GM13977 (cell line): ENCODE measurements at regions not wholly inside any gene's neighbourhood (a gene's known extent, or its start where the extent isn't known, plus 50 kb on each side); places are given as distances from the start of the nearest gene placed in this dataset.

Source experiments
- DNase-seq: peaks from one replicate; pipeline ENCODE4 v3.0.0; 2012; ENCODE audit warnings: low spot score
- CTCF ChIP-seq: IDR thresholded peaks from 2 replicates; pipeline ENCODE4 v1.5.1; 2012; ENCODE audit warnings: mild to moderate bottlenecking, control low read depth; ENCODE audit not compliant: insufficient read depth; ENCODE audit errors: extremely low read depth, missing control alignments
- in situ Hi-C: fragments of 300-500 bp; cut with MboI; formaldehyde crosslinking; loops from one replicate; pipeline ENCODE4 v1.12.0; 2022; ENCODE audit warnings: low sequenced_read_pairs, low pct_unique_long_range_greater_than_20kb, mixed read lengths, inconsistent platforms; ENCODE audit not compliant: unreplicated experiment

GRCh38 chr6:66993272-66993671 is 1286.2 kb upstream of the EYS start:
- no peak for DNase-seq
- in situ Hi-C loops = no loop called here
- no peak for TF ChIP-seq CTCF

- DNase-seq = no peak
- TF ChIP-seq CTCF = no peak
- in situ Hi-C loops = no loop called here
These were observed 1285.6 kb upstream of the EYS start for GRCh38 chr6:66992660-66993059.

GRCh38 chr6:66986940-66987339 is 1279.9 kb upstream of the EYS start:
- DNase-seq = no peak
- in situ Hi-C loops = no loop called here
- TF ChIP-seq CTCF = no peak

- in situ Hi-C loops = no loop called here
- TF ChIP-seq CTCF = no peak
- DNase-seq = no peak
These were observed 1278.8 kb upstream of the EYS start for GRCh38 chr6:66985816-66986215.

GRCh38 chr6:66970373-66970772 is 1263.3 kb upstream of the EYS start:
- DNase-seq = no peak
- TF ChIP-seq CTCF = no peak
- in situ Hi-C loops = no loop called here

GRCh38 chr6:66965227-66965626 is 1258.2 kb upstream of the EYS start:
- in situ Hi-C loops = no loop called here
- no peak for TF ChIP-seq CTCF

GRCh38 chr6:66964216-66964615 is 1257.2 kb upstream of the EYS start:
- in situ Hi-C loops = no loop called here
- no peak for DNase-seq
- no peak for TF ChIP-seq CTCF

More at GRCh38 chr6:66965227-66965626, 1258.2 kb upstream of the EYS start:
- no peak for DNase-seq
